Urothelium cell line (cell line): ENCODE measurements at regions not wholly inside any gene's neighbourhood (a gene's known extent, or its start where the extent isn't known, plus 50 kb on each side); places are given as distances from the start of the nearest gene placed in this dataset.

ENCODE experiments used
- DNase-seq: peaks from one replicate; pipeline ENCODE4 v3.0.0; 2011; ENCODE audit warnings: low spot score, mixed read lengths
- FAIRE-seq: peaks from 2 replicates; lab custom pipeline; 2011; peaks lifted over from hg19 to GRCh38; lab: Jason Lieb, UNC

GRCh38 chr17:70230850-70231640 is 61.7 kb downstream of the KCNJ2 start:
- FAIRE-seq = no peak

GRCh38 chr17:70232466-70232865 is 63.1 kb downstream of the KCNJ2 start:
- no peak for FAIRE-seq

More at GRCh38 chr17:70230850-70231640, 61.7 kb downstream of the KCNJ2 start:
- DNase-seq = no peak

DNA sequence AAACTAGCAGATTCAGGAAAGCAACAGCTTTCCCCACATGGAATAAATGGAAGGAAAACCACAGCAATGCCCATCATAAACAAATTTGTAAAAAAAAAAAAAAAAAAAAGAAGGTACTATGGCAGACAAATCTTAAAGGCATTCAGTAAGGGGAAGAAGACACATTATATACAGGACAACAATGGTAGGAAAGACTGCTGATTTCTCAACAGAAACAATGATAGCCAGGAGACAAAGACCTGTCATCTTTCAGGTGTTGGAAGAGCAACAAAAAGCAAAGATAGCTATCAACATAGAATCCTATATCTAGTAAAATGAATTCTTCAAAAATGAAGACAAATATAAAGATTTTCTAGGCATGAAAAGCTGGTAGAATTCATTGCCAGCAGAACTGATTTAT is 65.9 kb downstream of the KCNJ2 start:
- FAIRE-seq (no peak), DNase-seq (no peak)

More at GRCh38 chr17:70232466-70232865, 63.1 kb downstream of the KCNJ2 start:
- no peak for DNase-seq

DNA sequence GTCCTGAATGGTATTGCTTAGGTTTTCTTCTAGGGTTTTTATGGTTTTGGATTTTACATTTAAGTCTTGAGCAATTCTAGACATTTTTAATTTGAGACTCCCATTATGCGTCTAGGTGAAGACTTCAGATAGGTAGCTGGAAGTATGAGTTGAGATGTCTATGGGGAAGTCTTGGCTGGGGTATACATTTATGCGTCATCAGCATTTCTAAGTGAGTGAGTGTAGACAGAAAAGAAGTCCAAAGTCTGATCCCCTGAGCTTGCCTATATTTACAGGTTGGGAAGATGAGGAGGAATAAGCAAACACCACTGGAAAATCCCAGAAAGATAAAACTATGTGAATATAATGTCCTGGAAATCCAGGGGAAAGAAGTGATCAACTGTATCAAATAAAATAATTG is 68.9 kb downstream of the KCNJ2 start:
- DNase-seq (no peak), FAIRE-seq (no peak)

DNA sequence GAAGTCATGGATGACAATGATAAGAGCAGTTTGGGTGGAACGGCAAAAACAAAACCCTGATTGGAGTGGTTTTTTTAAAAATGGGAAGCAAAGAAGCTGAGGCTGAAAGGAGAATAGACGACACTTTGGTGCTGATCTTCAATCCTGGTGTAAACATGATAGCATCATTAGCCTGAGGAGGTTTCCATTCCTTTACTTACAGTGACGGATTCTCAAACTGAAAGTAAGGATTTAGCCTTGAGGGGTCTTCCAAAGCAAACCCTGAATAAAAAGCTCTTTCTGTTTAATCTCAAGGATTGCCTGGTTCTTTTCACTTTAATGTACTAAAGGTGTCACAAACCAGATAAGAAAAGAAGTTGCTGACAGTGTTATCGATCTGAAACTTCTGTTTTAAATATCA is 69.3 kb downstream of the KCNJ2 start:
- DNase-seq = no peak
- FAIRE-seq = no peak

- DNase-seq = no peak
- FAIRE-seq = no peak
Measured at GRCh38 chr17:70239391-70239826, 70.1 kb downstream of the KCNJ2 start.

GRCh38 chr17:70241071-70241470 is 71.7 kb downstream of the KCNJ2 start:
- FAIRE-seq (no peak), DNase-seq (no peak)

- no peak for FAIRE-seq
- DNase-seq = no peak
Measured at GRCh38 chr17:70242781-70243437, 73.6 kb downstream of the KCNJ2 start.

DNA sequence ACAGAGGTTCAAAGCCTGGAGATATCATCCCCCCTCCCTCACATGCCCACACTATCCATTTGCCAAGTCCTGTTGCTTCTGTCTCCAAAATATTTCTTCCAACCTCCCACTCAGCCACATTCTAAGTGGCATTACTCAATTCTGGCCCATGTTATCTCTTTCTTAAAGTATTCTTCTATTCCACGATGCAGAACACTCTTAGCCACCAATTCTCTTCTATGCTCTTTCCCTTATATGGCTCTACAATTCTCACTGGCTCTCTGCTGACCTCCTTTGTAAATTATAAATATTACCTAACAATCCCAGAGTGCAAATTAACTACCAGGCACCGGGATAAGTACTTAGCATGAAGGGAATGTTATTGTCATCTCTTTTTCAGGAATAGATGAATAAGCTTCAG is 82.4 kb downstream of the KCNJ2 start:
- no peak for FAIRE-seq

GRCh38 chr17:70254735-70255460 is 85.6 kb downstream of the KCNJ2 start:
- FAIRE-seq (no peak), DNase-seq (no peak)

More for the DNA sequence above, 82.4 kb downstream of the KCNJ2 start:
- no peak for DNase-seq

DNA sequence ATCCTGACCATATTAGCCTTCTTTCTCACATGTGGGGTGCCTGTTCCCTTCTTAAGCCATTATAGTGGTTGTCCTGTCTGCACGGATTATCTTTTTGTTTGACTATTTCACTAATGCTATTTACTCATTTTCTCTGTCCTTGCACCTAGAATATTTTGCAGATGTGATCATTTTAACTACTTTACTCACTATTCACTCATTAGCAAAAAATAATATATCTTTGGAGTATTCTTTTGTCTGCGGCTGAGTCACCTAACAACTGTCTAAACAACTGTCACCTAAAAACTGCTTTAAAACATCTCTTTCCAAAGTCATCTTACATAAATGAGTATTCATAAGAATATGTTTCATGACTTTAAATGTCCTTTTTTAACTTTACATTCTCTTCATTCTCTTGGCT is 87.4 kb downstream of the KCNJ2 start:
- no peak for DNase-seq
- no peak for FAIRE-seq

DNA sequence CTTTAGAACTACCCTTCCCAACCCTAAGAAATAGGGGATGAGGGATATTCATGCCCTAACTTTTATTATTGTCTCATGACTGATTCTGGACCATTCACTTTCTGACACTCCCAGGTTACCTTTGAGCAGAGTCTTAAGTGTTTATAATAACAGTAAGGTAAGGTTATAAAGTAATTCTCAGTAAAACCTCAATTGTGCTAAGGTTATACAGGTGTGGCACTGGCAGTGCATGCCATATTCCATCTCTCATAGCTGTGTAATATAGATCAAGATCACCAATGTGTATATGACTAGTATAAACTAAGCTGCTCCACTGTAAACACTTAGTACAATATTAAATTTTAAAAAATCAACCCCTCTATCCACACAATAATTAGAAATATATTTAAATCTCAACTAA is 89.1 kb downstream of the KCNJ2 start:
- FAIRE-seq (no peak), DNase-seq (no peak)

DNA sequence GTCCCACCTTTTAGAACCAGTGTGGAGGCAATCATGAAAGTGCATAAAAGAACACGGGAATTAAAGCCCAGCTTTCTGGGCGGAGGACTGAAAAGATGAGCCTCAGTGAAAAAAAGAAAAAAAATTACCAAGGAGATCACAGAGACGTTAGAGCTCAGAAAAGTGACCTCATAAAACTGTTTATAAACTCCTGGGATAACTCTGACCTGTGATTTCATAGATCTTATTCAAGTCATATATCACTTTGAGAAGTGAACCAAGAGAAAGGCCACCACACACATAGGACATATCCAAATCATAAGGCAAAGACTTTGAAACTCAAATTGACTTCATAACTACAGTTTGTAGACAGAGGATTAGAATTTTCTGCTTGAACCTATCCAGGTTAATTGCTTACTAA is 90.1 kb downstream of the KCNJ2 start:
- FAIRE-seq = no peak
- DNase-seq = no peak

- FAIRE-seq = no peak
- no peak for DNase-seq
Measured at GRCh38 chr17:70261170-70261569, 91.8 kb downstream of the KCNJ2 start.

- DNase-seq = no peak
- no peak for FAIRE-seq
Measured at GRCh38 chr17:70265471-70265870, 96.1 kb downstream of the KCNJ2 start.

DNA sequence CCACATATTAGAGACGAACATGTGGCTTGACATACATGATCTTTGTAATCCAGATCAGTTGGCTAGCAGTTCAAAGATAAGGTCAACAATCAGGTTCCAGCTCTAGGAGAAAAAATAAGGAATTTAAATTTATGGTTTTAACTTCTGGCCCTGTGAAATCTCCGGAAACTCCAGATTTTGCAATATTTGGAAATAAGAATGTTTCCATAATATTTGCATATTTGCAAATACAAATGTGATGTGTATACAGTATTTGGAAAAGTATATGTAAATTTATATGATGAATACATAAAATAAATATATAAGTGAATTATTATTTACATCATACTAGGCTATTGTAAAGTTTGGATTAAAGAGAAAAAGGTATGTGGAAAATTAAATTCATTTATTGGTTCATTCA is 97.1 kb downstream of the KCNJ2 start:
- no peak for FAIRE-seq
- DNase-seq = no peak

GRCh38 chr17:70268383-70268782 is 99.1 kb downstream of the KCNJ2 start:
- FAIRE-seq = no peak
- no peak for DNase-seq

GRCh38 chr17:70270554-70270953 is 101.2 kb downstream of the KCNJ2 start:
- no peak for FAIRE-seq
- DNase-seq = no peak

GRCh38 chr17:70271200-70271599 is 101.9 kb downstream of the KCNJ2 start:
- DNase-seq (no peak), FAIRE-seq (no peak)

DNA sequence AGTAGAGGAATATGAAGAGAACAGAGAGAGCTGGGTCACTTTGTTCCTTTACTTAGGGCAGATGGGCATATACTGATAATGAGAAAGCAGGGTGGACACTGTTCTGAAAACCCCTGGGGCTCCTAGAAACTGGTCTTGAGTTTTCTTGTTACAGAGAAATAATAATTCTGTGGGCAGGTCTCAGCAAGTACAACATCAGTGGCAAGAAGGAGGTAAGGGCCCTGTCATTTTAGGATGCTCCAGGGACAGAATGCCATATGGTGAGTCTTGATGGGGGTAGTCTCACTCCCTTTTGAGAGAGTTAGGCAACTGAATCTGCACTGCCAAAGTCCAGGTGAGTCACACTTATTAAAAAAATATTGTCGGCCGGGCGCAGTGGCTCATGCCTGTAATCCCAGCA is 102.3 kb downstream of the KCNJ2 start:
- FAIRE-seq (no peak), DNase-seq (no peak)

DNA sequence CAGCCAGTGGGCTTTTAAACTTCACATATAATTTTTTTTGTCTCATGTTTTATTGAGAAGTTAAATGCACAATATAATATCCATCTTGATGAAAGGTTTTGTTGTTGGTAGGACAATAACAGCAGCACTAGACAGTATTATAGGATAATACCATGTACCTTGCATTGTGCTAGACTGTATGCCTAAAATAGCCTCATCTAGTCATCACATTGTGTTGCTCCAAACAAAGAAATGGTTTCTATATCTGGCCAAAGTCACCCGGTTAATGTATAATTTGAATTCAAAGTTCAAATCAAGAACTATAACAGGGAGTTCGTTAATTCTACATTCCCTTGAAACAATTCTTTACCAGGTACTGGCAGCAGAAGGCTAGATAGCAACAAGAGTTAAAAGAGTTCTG is 104.9 kb downstream of the KCNJ2 start:
- DNase-seq (no peak), FAIRE-seq (no peak)

DNA sequence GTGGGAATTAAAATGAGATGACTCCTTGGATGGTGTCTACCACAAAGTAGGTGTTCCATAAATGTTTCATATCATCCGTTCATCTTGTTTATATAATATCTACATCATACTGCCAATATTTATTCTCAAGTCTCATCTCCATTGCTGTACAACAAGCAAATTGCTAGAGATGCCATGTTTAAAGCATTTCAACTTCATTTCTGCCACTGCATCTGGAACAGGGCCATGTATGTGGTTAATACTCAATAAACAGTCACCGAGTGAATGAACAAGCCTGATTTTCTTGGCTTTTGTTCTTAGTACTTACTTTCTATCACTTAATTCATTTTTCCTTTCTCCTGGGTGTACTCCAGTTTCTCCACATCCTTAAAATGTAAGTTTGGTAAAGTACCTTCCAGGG is 107.6 kb downstream of the KCNJ2 start:
- DNase-seq (no peak), FAIRE-seq (no peak)
